Uterus (tissue), 3 donors: ENCODE measurements at regions not wholly inside any gene's neighbourhood (a gene's known extent, or its start where the extent isn't known, plus 50 kb on each side); places are given as distances from the start of the nearest gene placed in this dataset.

Source experiments
- DNase-seq, 2 donors: peaks; one replicate each; pipeline ENCODE4 v3.0.0-alpha.2; 2019 to 2020
- H3K27ac ChIP-seq, 2 donors: fragments of 200-600 bp; sonication (generic); 1 replicate in 1 of 2; 2 replicates in 1 of 2; pipeline ENCODE4 v1.5.1; 2016 to 2018
- H3K27me3 ChIP-seq, 2 donors: fragments of 200-600 bp; sonication (generic); one replicate each; pipeline ENCODE4 v1.5.1; 2018 to 2019; ENCODE audit warnings: control low read depth in 1 of 2
- H3K36me3 ChIP-seq, 2 donors: fragments of 200-600 bp; sonication (generic); one replicate each; pipeline ENCODE4 v1.5.1; 2019; ENCODE audit warnings: control low read depth in 1 of 2
- H3K4me1 ChIP-seq, 2 donors: fragments of 200-600 bp; sonication (generic); one replicate each; pipeline ENCODE4 v1.5.1; 2018 to 2019; ENCODE audit warnings: control low read depth in 1 of 2
- H3K4me3 ChIP-seq, 2 donors: fragments of 200-600 bp; sonication (generic); 1 replicate in 1 of 2; 2 replicates in 1 of 2; pipeline ENCODE4 v1.5.1; 2018 to 2019; ENCODE audit warnings: mild to moderate bottlenecking in 1 of 2
- H3K9me3 ChIP-seq, 2 donors: fragments of 200-600 bp; sonication (generic); one replicate each; pipeline ENCODE4 v1.5.1; 2019; ENCODE audit warnings: control low read depth in 1 of 2
- POLR2A ChIP-seq, 2 donors: fragments of 450-650 bp; IDR thresholded peaks; one replicate each; pipeline ENCODE4 v1.6.1; 2016; ENCODE audit warnings: antibody characterized with exemption in 2 of 2, mild to moderate bottlenecking in 1 of 2, moderate library complexity in 1 of 2
- intact Hi-C: fragments of 100-400 bp; cut with DNase I; formaldehyde crosslinking; loops from one replicate; pipeline ENCODE4 v1.15.1; 2023; ENCODE audit warnings: low total_unique reads
- TF ChIP-seq, protein P1 (sequence below), 4 experiments: fragments of 200-600 bp in 2 of 4; fragments of 450-650 bp in 2 of 4; sonication (generic) in 2 of 4; IDR thresholded peaks; one replicate each; pipeline ENCODE4 v1.5.1; 2016 to 2019; ENCODE audit warnings: antibody characterized with exemption in 4 of 4, mild to moderate bottlenecking in 2 of 4, moderate library complexity in 1 of 4
- donor health status: DM: yes; HTN: yes; CAD: no.

GRCh38 chr2:234684466-234684865 is 187.6 kb upstream of the ARL4C start:
- intact Hi-C loops: no loop called here
- no peak for TF ChIP-seq POLR2A (IDR thresholded peaks at IDR 0.05)
- Histone ChIP-seq H3K36me3 (no peaks in the 10 kb centered on the region), H3K4me1 (no peaks in the 10 kb centered on the region), H3K27me3 (no peaks in the 10 kb centered on the region), H3K4me3 (no peak overlapping the region), H3K9me3 (no peaks in the 10 kb centered on the region), H3K27ac (no peak overlapping the region)
- DNase-seq: no peak

- Histone ChIP-seq H3K27ac (no peak overlapping the region), H3K4me1 (no peaks in the 10 kb centered on the region), H3K36me3 (no peaks in the 10 kb centered on the region), H3K4me3 (no peak overlapping the region), H3K27me3 (no peaks in the 10 kb centered on the region), H3K9me3 (no peaks in the 10 kb centered on the region)
- intact Hi-C loops: no loop called here
- TF ChIP-seq POLR2A (IDR thresholded peaks at IDR 0.05): no peak
- TF ChIP-seq, protein P1, sequence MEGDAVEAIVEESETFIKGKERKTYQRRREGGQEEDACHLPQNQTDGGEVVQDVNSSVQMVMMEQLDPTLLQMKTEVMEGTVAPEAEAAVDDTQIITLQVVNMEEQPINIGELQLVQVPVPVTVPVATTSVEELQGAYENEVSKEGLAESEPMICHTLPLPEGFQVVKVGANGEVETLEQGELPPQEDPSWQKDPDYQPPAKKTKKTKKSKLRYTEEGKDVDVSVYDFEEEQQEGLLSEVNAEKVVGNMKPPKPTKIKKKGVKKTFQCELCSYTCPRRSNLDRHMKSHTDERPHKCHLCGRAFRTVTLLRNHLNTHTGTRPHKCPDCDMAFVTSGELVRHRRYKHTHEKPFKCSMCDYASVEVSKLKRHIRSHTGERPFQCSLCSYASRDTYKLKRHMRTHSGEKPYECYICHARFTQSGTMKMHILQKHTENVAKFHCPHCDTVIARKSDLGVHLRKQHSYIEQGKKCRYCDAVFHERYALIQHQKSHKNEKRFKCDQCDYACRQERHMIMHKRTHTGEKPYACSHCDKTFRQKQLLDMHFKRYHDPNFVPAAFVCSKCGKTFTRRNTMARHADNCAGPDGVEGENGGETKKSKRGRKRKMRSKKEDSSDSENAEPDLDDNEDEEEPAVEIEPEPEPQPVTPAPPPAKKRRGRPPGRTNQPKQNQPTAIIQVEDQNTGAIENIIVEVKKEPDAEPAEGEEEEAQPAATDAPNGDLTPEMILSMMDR (IDR thresholded peaks at IDR 0.05): no peak
- DNase-seq: no peak
These were observed 187.1 kb upstream of the ARL4C start for GRCh38 chr2:234683950-234684349.

- intact Hi-C loops: no loop called here
These were observed 185.8 kb upstream of the ARL4C start for GRCh38 chr2:234682492-234683228.

GRCh38 chr2:234680688-234681619 is 184.1 kb upstream of the ARL4C start:
- intact Hi-C loops: no loop called here
- TF ChIP-seq, protein P1 (IDR thresholded peaks at IDR 0.05): no peak
- no peak for TF ChIP-seq POLR2A (IDR thresholded peaks at IDR 0.05)
- no peak overlapping the region for H3K27ac ChIP-seq

More at GRCh38 chr2:234682492-234683228, 185.8 kb upstream of the ARL4C start:
- Histone ChIP-seq H3K27ac (no peak overlapping the region), H3K4me3 (no peak overlapping the region), H3K36me3 (no peaks in the 10 kb centered on the region), H3K27me3 (no peaks in the 10 kb centered on the region), H3K4me1 (no peaks in the 10 kb centered on the region), H3K9me3 (no peaks in the 10 kb centered on the region)
- TF ChIP-seq POLR2A (IDR thresholded peaks at IDR 0.05): no peak
- TF ChIP-seq, protein P1 (IDR thresholded peaks at IDR 0.05): no peak
- no peak for DNase-seq

DNA sequence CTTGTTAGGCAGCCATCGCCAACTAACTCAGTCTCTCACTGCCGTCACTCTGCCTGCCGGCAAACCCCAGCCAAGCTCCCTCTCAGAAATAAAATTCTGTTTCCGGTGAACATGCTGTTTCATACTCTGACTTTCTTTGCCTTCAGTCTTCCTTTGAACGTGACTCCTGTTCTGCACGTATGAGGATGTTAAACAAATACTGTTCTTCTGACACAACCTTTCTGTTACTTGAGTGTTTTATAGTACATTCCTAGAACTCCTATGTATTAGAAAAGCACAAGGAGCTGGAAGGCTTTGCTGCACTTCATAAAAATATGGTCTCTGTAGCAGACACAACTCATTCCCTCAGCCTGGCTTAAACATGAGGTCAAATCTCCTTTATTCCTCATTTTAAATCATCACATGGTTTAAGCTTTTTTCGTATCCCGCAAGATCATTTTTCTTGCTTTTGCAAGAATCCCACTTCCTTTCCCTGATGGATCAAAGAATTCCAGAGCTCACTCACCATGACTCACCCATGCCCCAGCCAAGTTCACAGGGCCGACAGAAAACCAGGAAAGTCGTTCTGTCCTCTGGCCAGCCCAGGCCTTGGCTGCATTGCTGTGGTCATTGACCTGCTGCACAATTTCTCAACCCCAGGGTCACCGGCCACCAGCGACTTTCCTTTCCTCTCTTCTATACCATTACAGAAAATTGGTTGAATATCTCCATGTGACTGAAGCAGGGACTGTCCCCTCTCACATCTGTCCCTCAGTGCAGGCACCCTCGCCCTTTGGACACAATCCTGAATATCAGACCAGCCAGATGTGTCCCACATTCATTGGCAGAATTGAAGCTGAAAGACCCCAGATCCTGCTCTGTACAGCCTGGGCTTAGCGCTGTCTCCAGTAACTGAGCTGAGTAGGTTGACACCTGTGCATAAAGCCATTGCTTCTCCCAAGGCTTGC is 183.1 kb upstream of the ARL4C start:
- intact Hi-C loops: no loop called here
- peak overlapping the region; percentile 28 to 42 for H3K27ac ChIP-seq
- DNase-seq: peak; percentile 56 to 58

More at GRCh38 chr2:234680688-234681619, 184.1 kb upstream of the ARL4C start:
- no peaks in the 10 kb centered on the region for H3K27me3 ChIP-seq
- H3K36me3 ChIP-seq: no peaks in the 10 kb centered on the region
- H3K4me1 ChIP-seq: no peaks in the 10 kb centered on the region
- no peaks in the 10 kb centered on the region for H3K9me3 ChIP-seq
- no peak overlapping the region for H3K4me3 ChIP-seq
- DNase-seq: no peak

More for the DNA sequence above, 183.1 kb upstream of the ARL4C start:
- Histone ChIP-seq H3K36me3 (no peaks in the 10 kb centered on the region), H3K4me1 (no peaks in the 10 kb centered on the region), H3K9me3 (no peaks in the 10 kb centered on the region), H3K4me3 (no peak overlapping the region), H3K27me3 (no peaks in the 10 kb centered on the region)
- TF ChIP-seq, protein P1 (IDR thresholded peaks at IDR 0.05): no peak
- TF ChIP-seq POLR2A (IDR thresholded peaks at IDR 0.05): no peak
